PC-3 (cell line): ENCODE measurements at regions not wholly inside any gene's neighbourhood (a gene's known extent, or its start where the extent isn't known, plus 50 kb on each side); places are given as distances from the start of the nearest gene placed in this dataset.

Experiments
- ATAC-seq: fragments of 200-7000 bp; cut with Tn5 transposase; 2 replicates; pipeline ENCODE4 v1.9.1; 2020; ENCODE audit warnings: mild to moderate bottlenecking, moderate library complexity
- BruUV-seq: library from RNA; stranded (reverse); fragments of 400-500 nt; replicated peaks from 2 replicates; lab custom pipeline; 2021; lab: Mats Ljungman, UMichigan
- CTCF ChIA-PET: fragments of 300-600 bp; sonication (Branson Sonifier 250); formaldehyde crosslinking; loops from one replicate; lab custom pipeline; 2022; ENCODE audit warnings: antibody characterized with exemption; lab: Charles Lee
- POLR2A ChIA-PET: fragments of 300-600 bp; sonication (Branson Sonifier 250); formaldehyde crosslinking; loops from one replicate; lab custom pipeline; 2022; ENCODE audit warnings: antibody characterized with exemption; ENCODE audit not compliant: unreplicated experiment; lab: Charles Lee
- DNase-seq: peaks from one replicate; pipeline ENCODE4 v3.0.0-alpha.2; 2015
- H2AFZ ChIP-seq: fragments of 300-600 bp; sonication (generic); 2 replicates; pipeline ENCODE4 v1.6.0; 2016; ENCODE audit warnings: antibody characterized with exemption, low read length
- H3F3A ChIP-seq: fragments of 300-600 bp; sonication (generic); one replicate; pipeline ENCODE4 v1.6.0; 2017; ENCODE audit warnings: antibody characterized with exemption, low read length, control low read depth, mild to moderate bottlenecking; ENCODE audit not compliant: unreplicated experiment
- H3K27ac ChIP-seq: fragments of 300-600 bp; sonication (generic); 2 replicates; pipeline ENCODE4 v1.5.1; 2016; ENCODE audit warnings: mild to moderate bottlenecking, low read length
- H3K27me3 ChIP-seq: fragments of 300-600 bp; sonication (generic); 2 replicates; pipeline ENCODE4 v1.6.1; 2016; ENCODE audit warnings: low read length, mixed read lengths
- H3K36me3 ChIP-seq: fragments of 300-600 bp; sonication (generic); 2 replicates; pipeline ENCODE4 v1.6.1; 2016; ENCODE audit warnings: low read depth, mixed run types, low read length, mixed read lengths
- H3K4me1 ChIP-seq: fragments of 300-600 bp; sonication (generic); 2 replicates; pipeline ENCODE4 v1.5.1; 2016; ENCODE audit warnings: low read length; ENCODE audit not compliant: insufficient read depth
- H3K4me2 ChIP-seq: fragments of 300-600 bp; sonication (generic); 2 replicates; pipeline ENCODE4 v1.6.0; 2016; ENCODE audit warnings: low read length
- H3K4me3 ChIP-seq: fragments of 300-600 bp; sonication (generic); 2 replicates; pipeline ENCODE4 v1.5.1; 2016; ENCODE audit warnings: mild to moderate bottlenecking, low read length, mixed read lengths
- H3K79me2 ChIP-seq: fragments of 300-600 bp; sonication (generic); 2 replicates; pipeline ENCODE4 v1.6.1; 2017; ENCODE audit warnings: low read length, mixed read lengths
- H3K9ac ChIP-seq: fragments of 300-600 bp; sonication (generic); 2 replicates; pipeline ENCODE4 v1.6.0; 2016; ENCODE audit warnings: mild to moderate bottlenecking, low read length
- H3K9me2 ChIP-seq: fragments of 300-600 bp; sonication (generic); replicated peaks from 2 replicates; pipeline ENCODE4 v1.6.1; 2016; ENCODE audit warnings: mixed run types, low read length, mixed read lengths
- H3K9me3 ChIP-seq: fragments of 300-600 bp; sonication (generic); 2 replicates; pipeline ENCODE4 v1.6.1; 2016; ENCODE audit warnings: low read length, mixed read lengths
- H4K20me1 ChIP-seq: fragments of 300-600 bp; sonication (generic); 2 replicates; pipeline ENCODE4 v1.6.1; 2016; ENCODE audit warnings: low read length, mixed read lengths
- CTCF ChIP-seq: fragments of 300-600 bp; sonication (generic); conservative IDR thresholded peaks from 2 replicates; pipeline ENCODE4 v1.5.1; 2017; ENCODE audit warnings: antibody characterized with exemption, low read depth, mild to moderate bottlenecking, low read length
- EZH2 ChIP-seq: fragments of 300-600 bp; sonication (generic); IDR thresholded peaks from one replicate; pipeline ENCODE4 v1.6.1; 2017; ENCODE audit warnings: antibody characterized with exemption, mild to moderate bottlenecking, low read length; ENCODE audit not compliant: unreplicated experiment
- EZH2phosphoT487 ChIP-seq: fragments of 300-600 bp; sonication (generic); IDR thresholded peaks from 2 replicates; pipeline ENCODE4 v1.6.1; 2018; ENCODE audit warnings: mild to moderate bottlenecking, antibody characterized with exemption, low read length, borderline replicate concordance
- intact Hi-C: fragments of 100-400 bp; cut with micrococcal nuclease; formaldehyde crosslinking; loops from 2 replicates; pipeline ENCODE4 v1.9.0; 2023

- H3K79me2 ChIP-seq = no peaks in the 10 kb centered on the region
- no peaks in the 10 kb centered on the region for H3K4me1 ChIP-seq
- no peak overlapping the region for H3K4me2 ChIP-seq
- no peaks in the 10 kb centered on the region for H4K20me1 ChIP-seq
- no peaks in the 10 kb centered on the region for H3K9me3 ChIP-seq
- no peak overlapping the region for H3K27ac ChIP-seq
- no peak overlapping the region for H2AFZ ChIP-seq
- DNase-seq (no peak), ATAC-seq (no peak)
- intact Hi-C loops = no loop called here
- TF ChIP-seq CTCF (no peak), EZH2 (no peak), EZH2phosphoT487 (no peak)
- H3K27me3 ChIP-seq = no peaks in the 10 kb centered on the region
- CTCF ChIA-PET = no interaction called here
- POLR2A ChIA-PET = no interaction called here
- H3F3A ChIP-seq = no peaks in the 10 kb centered on the region
- H3K9me2 ChIP-seq = no peaks in the 10 kb centered on the region
- no peaks in the 10 kb centered on the region for H3K36me3 ChIP-seq
- no TSS peak for BruUV-seq
- H3K9ac ChIP-seq = no peak overlapping the region
- H3K4me3 ChIP-seq = no peak overlapping the region
Measured at GRCh38 chr2:2985020-2985419, 392.6 kb downstream of the EIPR1 start.

GRCh38 chr2:2981000-2981399, 396.6 kb downstream of the EIPR1 start:
- POLR2A ChIA-PET = no interaction called here
- no peak for ATAC-seq
- Histone ChIP-seq H3K9ac (no peak overlapping the region), H3K79me2 (no peaks in the 10 kb centered on the region), H3K36me3 (no peaks in the 10 kb centered on the region), H3K4me1 (no peaks in the 10 kb centered on the region), H2AFZ (no peak overlapping the region), H3K4me3 (no peak overlapping the region), H3K9me2 (no peaks in the 10 kb centered on the region), H3F3A (no peaks in the 10 kb centered on the region), H3K27me3 (peaks cover 1% of the 10 kb centered on the region; the same call in 1 of the 2 replicates), H4K20me1 (no peaks in the 10 kb centered on the region), H3K9me3 (no peaks in the 10 kb centered on the region), H3K4me2 (no peak overlapping the region), H3K27ac (no peak overlapping the region)
- intact Hi-C loops = no loop called here
- no peak for DNase-seq
- BruUV-seq = no TSS peak
- CTCF ChIA-PET = no interaction called here
- no peak for TF ChIP-seq EZH2phosphoT487
- TF ChIP-seq CTCF = no peak
- TF ChIP-seq EZH2 = no peak

GRCh38 chr2:2974982-2975381, 402.6 kb downstream of the EIPR1 start:
- H3K27me3 ChIP-seq = peaks cover 22% of the 10 kb centered on the region
- no TSS peak for BruUV-seq
- no peak overlapping the region for H3K4me2 ChIP-seq
- no peak overlapping the region for H2AFZ ChIP-seq
- ChIA-PET POLR2A (no interaction called here), CTCF (no interaction called here)
- no peak overlapping the region for H3K27ac ChIP-seq
- H3F3A ChIP-seq = no peaks in the 10 kb centered on the region
- H4K20me1 ChIP-seq = no peaks in the 10 kb centered on the region
- H3K79me2 ChIP-seq = no peaks in the 10 kb centered on the region
- DNase-seq (no peak), ATAC-seq (no peak)
- H3K4me3 ChIP-seq = no peak overlapping the region
- no peaks in the 10 kb centered on the region for H3K36me3 ChIP-seq
- H3K9me2 ChIP-seq = no peaks in the 10 kb centered on the region
- no peaks in the 10 kb centered on the region for H3K9me3 ChIP-seq
- H3K9ac ChIP-seq = no peak overlapping the region
- intact Hi-C loops = no loop called here
- H3K4me1 ChIP-seq = no peaks in the 10 kb centered on the region
- TF ChIP-seq CTCF (no peak), EZH2 (no peak), EZH2phosphoT487 (no peak)
